ENCODE measurements at regions not wholly inside any gene's neighbourhood (a gene's known extent, or its start where the extent isn't known, plus 50 kb on each side); places are given as distances from the start of the nearest gene placed in this dataset.

- TF ChIP-seq, protein P1, sequence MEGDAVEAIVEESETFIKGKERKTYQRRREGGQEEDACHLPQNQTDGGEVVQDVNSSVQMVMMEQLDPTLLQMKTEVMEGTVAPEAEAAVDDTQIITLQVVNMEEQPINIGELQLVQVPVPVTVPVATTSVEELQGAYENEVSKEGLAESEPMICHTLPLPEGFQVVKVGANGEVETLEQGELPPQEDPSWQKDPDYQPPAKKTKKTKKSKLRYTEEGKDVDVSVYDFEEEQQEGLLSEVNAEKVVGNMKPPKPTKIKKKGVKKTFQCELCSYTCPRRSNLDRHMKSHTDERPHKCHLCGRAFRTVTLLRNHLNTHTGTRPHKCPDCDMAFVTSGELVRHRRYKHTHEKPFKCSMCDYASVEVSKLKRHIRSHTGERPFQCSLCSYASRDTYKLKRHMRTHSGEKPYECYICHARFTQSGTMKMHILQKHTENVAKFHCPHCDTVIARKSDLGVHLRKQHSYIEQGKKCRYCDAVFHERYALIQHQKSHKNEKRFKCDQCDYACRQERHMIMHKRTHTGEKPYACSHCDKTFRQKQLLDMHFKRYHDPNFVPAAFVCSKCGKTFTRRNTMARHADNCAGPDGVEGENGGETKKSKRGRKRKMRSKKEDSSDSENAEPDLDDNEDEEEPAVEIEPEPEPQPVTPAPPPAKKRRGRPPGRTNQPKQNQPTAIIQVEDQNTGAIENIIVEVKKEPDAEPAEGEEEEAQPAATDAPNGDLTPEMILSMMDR (optimal IDR thresholded peaks at IDR 0.05 in 1 of 3, IDR thresholded peaks at IDR 0.05 in 1 of 3, conservative IDR thresholded peaks at IDR 0.05 in 1 of 3; ENCODE audit: extremely low read depth in 1 of 3, insufficient read depth in 2 of 3, low read length in 3 of 3), result no peak
- TF ChIP-seq EZH2 (IDR thresholded peaks at IDR 0.05; ENCODE audit: low read length), result no peak
Observed at GRCh38 chr11:92576315-92576714, 351.7 kb downstream of the FAT3 start.

All from keratinocyte (primary cell).